Right atrium auricular region (tissue), 2 donors: ENCODE measurements at regions not wholly inside any gene's neighbourhood (a gene's known extent, or its start where the extent isn't known, plus 50 kb on each side); places are given as distances from the start of the nearest gene placed in this dataset.
A peak's percentile ranks its signal among the peaks of the same experiment; 100 is the strongest.

Experiments used
- DNase-seq: peaks from one replicate; pipeline ENCODE4 v3.0.0-alpha.2; 2019; ENCODE audit warnings: low spot score
- H3K27ac ChIP-seq, 2 donors: fragments of 200-600 bp; sonication (generic); 1 replicate in 1 of 2; 2 replicates in 1 of 2; pipeline ENCODE4 v1.5.1; 2016 to 2019
- H3K27me3 ChIP-seq, 2 donors: fragments of 200-600 bp; sonication (generic); one replicate each; pipeline versions ENCODE4 v1.5.1 to v1.6.0; 2017 to 2019
- H3K36me3 ChIP-seq: fragments of 200-600 bp; sonication (generic); one replicate; pipeline ENCODE4 v1.5.1; 2016
- H3K4me1 ChIP-seq, 2 donors: fragments of 200-600 bp; sonication (generic); one replicate each; pipeline versions ENCODE4 v1.5.1 to v1.6.0; 2017 to 2019
- H3K4me3 ChIP-seq, 2 donors: fragments of 200-600 bp; sonication (generic); 1 replicate in 1 of 2; 2 replicates in 1 of 2; pipeline ENCODE4 v1.5.1; 2017 to 2019; ENCODE audit warnings: mild to moderate bottlenecking in 1 of 2, moderate library complexity in 1 of 2
- H3K9me3 ChIP-seq, 2 donors: fragments of 200-600 bp; sonication (generic); one replicate each; pipeline ENCODE4 v1.5.1; 2019
- CTCF ChIP-seq, 2 donors: fragments of 200-600 bp; sonication (generic); IDR thresholded peaks; one replicate each; pipeline ENCODE4 v1.5.1; 2019; ENCODE audit warnings: antibody characterized with exemption in 2 of 2

GRCh38 chr18:21177822-21178221 lies 64.2 kb upstream of the GREB1L start:
- H3K27me3 ChIP-seq, result no peaks in the 10 kb centered on the region
- H3K4me1 ChIP-seq, result no peaks in the 10 kb centered on the region
- H3K9me3 ChIP-seq, result no peaks in the 10 kb centered on the region
- no peak overlapping the region for H3K4me3 ChIP-seq
- H3K36me3 ChIP-seq, result no peaks in the 10 kb centered on the region
- no peak for DNase-seq
- TF ChIP-seq CTCF (IDR thresholded peaks at IDR 0.05), result no peak
- no peak overlapping the region for H3K27ac ChIP-seq

GRCh38 chr18:21179590-21180220 lies 62.3 kb upstream of the GREB1L start:
- Histone ChIP-seq H3K36me3 (no peaks in the 10 kb centered on the region), H3K27me3 (no peaks in the 10 kb centered on the region), H3K9me3 (no peaks in the 10 kb centered on the region), H3K4me1 (no peaks in the 10 kb centered on the region), H3K27ac (no peak overlapping the region), H3K4me3 (no peak overlapping the region)
- no peak for DNase-seq
- peak; percentile 67 to 80 for TF ChIP-seq CTCF (IDR thresholded peaks at IDR 0.05)

- TF ChIP-seq CTCF (IDR thresholded peaks at IDR 0.05), result no peak
- Histone ChIP-seq H3K9me3 (no peaks in the 10 kb centered on the region), H3K4me1 (no peaks in the 10 kb centered on the region), H3K36me3 (no peaks in the 10 kb centered on the region), H3K27me3 (no peaks in the 10 kb centered on the region), H3K27ac (no peak overlapping the region), H3K4me3 (no peak overlapping the region)
- no peak for DNase-seq
Observed at GRCh38 chr18:21180588-21180987, 61.4 kb upstream of the GREB1L start.

GRCh38 chr18:21181766-21182165 lies 60.3 kb upstream of the GREB1L start:
- no peak for TF ChIP-seq CTCF (IDR thresholded peaks at IDR 0.05)
- Histone ChIP-seq H3K9me3 (no peaks in the 10 kb centered on the region), H3K27me3 (no peaks in the 10 kb centered on the region), H3K27ac (no peak overlapping the region), H3K4me3 (no peak overlapping the region), H3K4me1 (no peaks in the 10 kb centered on the region), H3K36me3 (no peaks in the 10 kb centered on the region)
- DNase-seq, result no peak

GRCh38 chr18:21183670-21184069 lies 58.4 kb upstream of the GREB1L start:
- Histone ChIP-seq H3K36me3 (no peaks in the 10 kb centered on the region), H3K27ac (no peak overlapping the region), H3K9me3 (no peaks in the 10 kb centered on the region), H3K4me1 (no peaks in the 10 kb centered on the region), H3K27me3 (no peaks in the 10 kb centered on the region), H3K4me3 (no peak overlapping the region)
- no peak for TF ChIP-seq CTCF (IDR thresholded peaks at IDR 0.05)
- no peak for DNase-seq

- Histone ChIP-seq H3K27ac (no peak overlapping the region), H3K27me3 (no peaks in the 10 kb centered on the region), H3K36me3 (no peaks in the 10 kb centered on the region), H3K4me3 (no peak overlapping the region), H3K9me3 (no peaks in the 10 kb centered on the region), H3K4me1 (no peaks in the 10 kb centered on the region)
- no peak for TF ChIP-seq CTCF (IDR thresholded peaks at IDR 0.05)
- DNase-seq, result no peak
Observed at GRCh38 chr18:21184396-21184996, 57.5 kb upstream of the GREB1L start.
